ENCODE measurements at regions not wholly inside any gene's neighbourhood (a gene's known extent, or its start where the extent isn't known, plus 50 kb on each side); places are given as distances from the start of the nearest gene placed in this dataset.

DNA sequence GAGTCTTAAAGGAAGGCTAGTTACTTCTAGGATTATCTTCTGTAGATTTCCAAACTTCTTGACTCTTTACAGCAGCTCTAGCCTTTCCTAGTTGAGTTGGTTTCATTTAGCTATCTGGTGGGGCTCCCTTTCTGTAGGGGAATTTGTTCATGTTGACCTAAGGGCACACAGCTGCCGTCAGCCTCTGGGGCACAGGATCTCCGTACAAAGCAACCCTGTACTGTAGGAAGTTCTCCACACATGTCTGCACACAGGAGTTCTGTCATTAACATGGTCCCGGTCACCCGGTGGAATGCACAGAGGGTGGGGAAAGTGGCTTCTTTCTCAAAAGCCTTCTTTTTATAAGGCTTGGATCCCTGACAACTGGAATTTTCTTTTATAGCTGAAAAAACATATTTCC, 88.7 kb upstream of the TNIK start:
- H3K27ac Mint-ChIP-seq, result no peak overlapping the region

DNA sequence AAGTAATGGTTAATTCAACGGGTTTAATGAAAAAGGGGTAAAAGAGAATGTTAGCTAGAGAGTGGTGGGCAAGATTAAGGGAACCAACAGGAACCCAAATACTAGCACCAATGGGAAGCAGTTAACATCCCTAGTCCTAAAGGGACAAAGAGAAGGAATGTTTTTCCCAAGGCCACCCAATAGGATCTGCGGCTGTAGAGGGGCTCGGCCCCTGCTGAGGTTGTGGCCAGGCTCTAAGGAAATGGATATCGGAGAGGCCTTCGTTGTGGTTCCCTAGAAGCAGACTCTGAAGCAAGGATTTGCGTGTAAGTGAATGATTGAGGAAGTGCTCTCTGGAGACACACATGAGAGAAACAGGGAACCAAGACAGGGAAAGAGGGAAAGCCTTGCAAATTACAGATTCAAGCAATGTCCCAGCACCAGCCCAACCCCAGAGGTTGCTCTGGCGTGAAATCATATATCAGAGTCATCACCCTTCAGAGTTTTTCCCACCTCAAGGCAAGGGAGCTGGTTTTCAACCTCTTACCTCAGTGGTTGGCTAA, 83.6 kb upstream of the TNIK start:
- DNase-seq (no peak), ATAC-seq (ENCODE audit: low read depth in 2 of 2) (no peak)
- Mint-ChIP-seq H3K4me3 (no peak overlapping the region), H3K36me3 (no peaks in the 10 kb centered on the region), H3K4me1 (no peaks in the 10 kb centered on the region), H3K27ac (no peak overlapping the region), H3K9me3 (no peaks in the 10 kb centered on the region), H3K27me3 (peaks cover 0 to 5% (median 0%) of the 10 kb centered on the region in 3 donors)

More for the DNA sequence above, 88.7 kb upstream of the TNIK start:
- DNase-seq (no peak), ATAC-seq (ENCODE audit: low read depth in 2 of 2) (no peak)
- H3K9me3 Mint-ChIP-seq, result no peaks in the 10 kb centered on the region
- no peak overlapping the region for H3K4me3 Mint-ChIP-seq
- H3K27me3 Mint-ChIP-seq, result peaks cover 0 to 5% (median 0%) of the 10 kb centered on the region in 3 donors
- no peaks in the 10 kb centered on the region for H3K4me1 Mint-ChIP-seq
- H3K36me3 Mint-ChIP-seq, result no peaks in the 10 kb centered on the region

DNA sequence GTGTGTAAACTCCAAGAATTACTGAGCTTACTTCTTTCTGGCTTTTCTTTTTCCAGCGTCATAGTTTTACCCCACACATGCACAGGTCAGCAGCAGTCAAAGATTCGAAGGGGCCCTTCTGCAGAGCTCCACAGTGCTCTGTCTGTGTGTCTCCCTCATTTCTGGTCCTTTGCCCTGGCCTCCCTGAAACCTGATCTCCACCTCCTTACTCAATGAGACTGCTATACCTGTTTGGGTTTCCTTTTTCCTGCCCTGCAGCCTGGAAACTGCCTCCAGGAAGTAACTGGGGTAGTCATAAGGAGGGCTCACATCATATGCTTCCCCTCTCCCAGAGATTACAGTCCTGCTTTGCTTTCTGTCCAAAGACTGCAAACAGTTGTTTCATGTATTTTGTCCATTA, 82.8 kb upstream of the TNIK start:
- no peaks in the 10 kb centered on the region for H3K4me1 Mint-ChIP-seq
- H3K9me3 Mint-ChIP-seq, result no peaks in the 10 kb centered on the region
- H3K36me3 Mint-ChIP-seq, result no peaks in the 10 kb centered on the region
- DNase-seq, result no peak
- peaks cover 0 to 5% (median 0%) of the 10 kb centered on the region in 3 donors for H3K27me3 Mint-ChIP-seq
- H3K4me3 Mint-ChIP-seq, result no peak overlapping the region
- no peak overlapping the region for H3K27ac Mint-ChIP-seq
- no peak for ATAC-seq (ENCODE audit: low read depth in 2 of 2)

DNA sequence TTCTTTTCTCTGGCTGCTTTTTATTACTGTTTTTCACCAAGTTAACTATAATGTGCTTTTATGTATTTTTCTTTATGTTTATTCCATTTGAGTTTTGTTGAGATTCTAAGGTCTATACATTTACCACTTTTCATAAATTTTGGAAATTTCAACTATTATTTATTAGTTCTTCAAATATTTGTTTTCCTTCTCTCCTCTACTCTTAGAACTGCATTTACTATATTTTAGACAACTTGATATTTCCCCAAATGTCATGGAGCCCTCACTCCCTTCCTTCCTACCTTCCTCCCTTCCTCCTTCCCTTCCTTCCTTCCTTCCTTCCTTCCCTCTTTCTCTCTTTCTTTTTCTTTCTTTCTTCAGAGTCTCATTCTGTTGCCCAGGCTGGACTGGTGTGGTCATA, 81.4 kb upstream of the TNIK start:
- Mint-ChIP-seq H3K9me3 (no peaks in the 10 kb centered on the region), H3K4me1 (no peaks in the 10 kb centered on the region), H3K4me3 (no peak overlapping the region), H3K36me3 (no peaks in the 10 kb centered on the region), H3K27me3 (peaks cover 0 to 5% (median 0%) of the 10 kb centered on the region in 3 donors), H3K27ac (no peak overlapping the region)
- DNase-seq (no peak), ATAC-seq (ENCODE audit: low read depth in 2 of 2) (no peak)

DNA sequence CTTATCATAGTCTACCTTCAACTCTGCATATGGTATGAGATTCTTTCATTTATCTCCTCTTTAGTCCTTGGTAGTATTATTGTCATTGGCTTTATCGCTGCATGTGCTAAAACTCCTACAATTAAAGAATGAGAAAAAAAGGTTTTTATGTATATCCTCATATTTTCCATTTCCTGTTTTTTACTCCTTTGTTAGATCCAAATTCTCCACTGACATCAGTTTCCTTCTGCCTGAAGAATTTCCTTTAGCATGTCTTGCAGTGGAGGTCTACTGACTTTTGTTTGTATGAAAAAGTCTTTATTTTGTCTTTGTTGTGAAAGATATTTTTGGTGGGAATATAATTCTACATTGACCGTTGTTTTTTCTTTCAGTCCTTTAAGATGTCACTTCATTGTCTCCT, 81.0 kb upstream of the TNIK start:
- no peak overlapping the region for H3K4me3 Mint-ChIP-seq
- no peaks in the 10 kb centered on the region for H3K36me3 Mint-ChIP-seq
- peaks cover 0 to 5% (median 0%) of the 10 kb centered on the region in 3 donors for H3K27me3 Mint-ChIP-seq
- no peak for DNase-seq
- no peaks in the 10 kb centered on the region for H3K9me3 Mint-ChIP-seq
- no peak overlapping the region for H3K27ac Mint-ChIP-seq
- ATAC-seq (ENCODE audit: low read depth in 2 of 2), result no peak
- no peaks in the 10 kb centered on the region for H3K4me1 Mint-ChIP-seq

DNA sequence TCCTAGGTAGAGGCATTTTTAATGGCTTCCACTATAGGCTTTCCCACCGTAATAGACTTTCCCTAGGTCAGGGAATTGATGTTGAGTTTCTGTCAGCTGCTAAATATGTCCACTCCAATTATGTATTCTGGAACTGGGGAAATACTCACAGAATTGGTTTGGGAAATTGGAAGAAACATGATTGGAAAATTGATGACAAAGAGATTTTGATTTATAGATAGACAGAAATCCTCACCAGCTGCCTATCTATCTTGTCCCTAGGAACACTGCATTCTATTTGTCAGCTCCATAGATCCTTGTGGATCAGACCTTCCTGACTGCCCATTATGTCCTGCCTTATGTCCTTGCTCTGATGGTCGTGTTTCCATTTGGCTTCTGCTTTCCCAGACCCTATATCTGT, 75.6 kb upstream of the TNIK start:
- H3K4me1 Mint-ChIP-seq, result no peaks in the 10 kb centered on the region
- H3K27ac Mint-ChIP-seq, result no peak overlapping the region
- ATAC-seq (ENCODE audit: low read depth in 2 of 2) (no peak), DNase-seq (no peak)
- H3K27me3 Mint-ChIP-seq, result no peaks in the 10 kb centered on the region
- H3K36me3 Mint-ChIP-seq, result no peaks in the 10 kb centered on the region
- H3K9me3 Mint-ChIP-seq, result peaks cover 0 to 4% (median 0%) of the 10 kb centered on the region in 7 donors
- H3K4me3 Mint-ChIP-seq, result no peak overlapping the region

DNA sequence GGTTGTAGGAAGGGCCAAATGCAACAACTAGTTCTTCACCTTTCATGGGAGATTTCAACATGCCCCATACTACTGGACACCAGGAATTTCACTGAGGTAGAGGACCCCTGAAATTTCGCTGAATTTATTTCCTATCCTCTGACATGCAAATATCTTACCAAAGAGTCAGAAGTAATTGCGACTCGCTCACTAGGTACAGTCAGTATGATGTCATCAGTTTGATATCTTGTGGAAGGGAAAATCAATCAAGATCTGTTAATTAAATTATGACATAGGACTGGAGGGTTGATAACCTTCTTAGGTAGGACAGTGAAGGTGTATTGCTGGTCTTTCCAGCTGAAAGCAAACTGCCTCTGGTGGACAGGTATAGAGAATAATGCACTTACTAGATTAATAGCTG, 74.9 kb upstream of the TNIK start:
- no peaks in the 10 kb centered on the region for H3K36me3 Mint-ChIP-seq
- no peak for ATAC-seq (ENCODE audit: low read depth in 2 of 2)
- H3K4me1 Mint-ChIP-seq, result no peaks in the 10 kb centered on the region
- no peaks in the 10 kb centered on the region for H3K27me3 Mint-ChIP-seq
- peaks cover 0 to 4% (median 0%) of the 10 kb centered on the region in 7 donors for H3K9me3 Mint-ChIP-seq
- H3K4me3 Mint-ChIP-seq, result no peak overlapping the region
- no peak for DNase-seq
- no peak overlapping the region for H3K27ac Mint-ChIP-seq

DNA sequence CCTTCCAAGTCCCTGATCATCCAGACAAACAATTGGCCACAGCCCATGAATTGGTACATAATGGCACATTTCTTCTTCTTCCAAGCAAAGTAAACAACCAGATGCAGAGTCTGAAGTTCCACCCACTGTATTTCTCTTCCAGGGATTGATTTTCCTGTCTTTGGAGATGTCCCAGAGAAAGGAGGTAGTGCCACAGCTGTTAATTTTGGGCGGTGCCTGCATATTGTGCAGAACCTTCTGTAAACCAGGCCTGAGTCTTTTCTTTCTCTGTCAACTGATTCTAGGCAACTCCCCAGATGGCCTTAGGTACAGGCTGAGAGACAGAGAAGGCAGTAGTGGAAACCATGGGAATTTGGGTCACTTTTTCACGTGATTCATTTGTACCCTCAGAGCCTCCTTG, 73.5 kb upstream of the TNIK start:
- DNase-seq, result no peak
- Mint-ChIP-seq H3K27me3 (no peaks in the 10 kb centered on the region), H3K9me3 (peaks cover 0 to 4% (median 0%) of the 10 kb centered on the region in 7 donors), H3K27ac (no peak overlapping the region), H3K36me3 (no peaks in the 10 kb centered on the region), H3K4me1 (no peaks in the 10 kb centered on the region), H3K4me3 (no peak overlapping the region)
- ATAC-seq (ENCODE audit: low read depth in 2 of 2), result no peak

DNA sequence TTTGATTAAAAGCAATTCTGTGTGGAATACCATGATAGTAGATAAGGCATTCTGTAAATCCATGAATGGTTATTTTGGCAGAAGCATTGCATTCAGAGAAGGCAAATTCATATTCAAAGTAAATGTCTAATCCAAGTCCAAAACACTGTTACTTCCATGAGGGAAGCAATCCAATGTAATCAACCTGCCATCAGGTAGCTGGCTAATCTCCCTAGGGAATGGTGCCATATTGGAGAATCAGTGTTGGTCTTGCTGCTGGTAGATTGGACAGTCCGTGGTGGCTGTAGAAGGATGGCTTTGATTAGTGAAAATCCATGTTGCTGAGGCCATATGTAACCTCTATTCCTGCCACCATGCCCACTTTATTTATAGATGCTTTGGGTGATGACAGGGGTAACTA, 72.1 kb upstream of the TNIK start:
- no peaks in the 10 kb centered on the region for H3K27me3 Mint-ChIP-seq
- H3K4me3 Mint-ChIP-seq, result no peak overlapping the region
- no peaks in the 10 kb centered on the region for H3K36me3 Mint-ChIP-seq
- H3K27ac Mint-ChIP-seq, result no peak overlapping the region
- H3K9me3 Mint-ChIP-seq, result peaks cover 0 to 4% (median 0%) of the 10 kb centered on the region in 7 donors
- ATAC-seq (ENCODE audit: low read depth in 2 of 2) (no peak), DNase-seq (no peak)
- no peaks in the 10 kb centered on the region for H3K4me1 Mint-ChIP-seq

DNA sequence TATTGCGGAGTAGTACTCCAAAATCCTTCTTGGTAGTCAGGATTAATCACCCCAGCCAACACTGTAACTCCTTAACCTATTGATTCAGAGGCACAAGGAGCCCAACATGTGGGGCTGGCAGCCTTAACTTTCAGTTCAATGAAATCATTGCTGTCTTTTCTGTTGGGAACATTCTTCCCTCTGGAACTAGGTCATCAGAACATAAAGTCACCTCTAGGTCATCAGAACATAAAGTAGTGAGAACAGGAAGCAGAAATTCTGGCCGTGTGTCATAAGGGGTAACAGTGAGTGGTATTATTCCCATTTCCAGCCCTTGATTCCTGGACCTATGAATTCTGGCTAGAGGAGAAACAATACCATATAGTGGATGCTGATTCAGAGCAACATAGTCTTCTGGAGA, 71.5 kb upstream of the TNIK start:
- H3K4me3 Mint-ChIP-seq, result no peak overlapping the region
- H3K36me3 Mint-ChIP-seq, result no peaks in the 10 kb centered on the region
- H3K9me3 Mint-ChIP-seq, result peaks cover 0 to 4% (median 0%) of the 10 kb centered on the region in 7 donors
- H3K4me1 Mint-ChIP-seq, result no peaks in the 10 kb centered on the region
- ATAC-seq (ENCODE audit: low read depth in 2 of 2) (no peak), DNase-seq (no peak)
- H3K27ac Mint-ChIP-seq, result no peak overlapping the region
- peaks cover 0 to 4% (median 0%) of the 10 kb centered on the region in 3 donors for H3K27me3 Mint-ChIP-seq

DNA sequence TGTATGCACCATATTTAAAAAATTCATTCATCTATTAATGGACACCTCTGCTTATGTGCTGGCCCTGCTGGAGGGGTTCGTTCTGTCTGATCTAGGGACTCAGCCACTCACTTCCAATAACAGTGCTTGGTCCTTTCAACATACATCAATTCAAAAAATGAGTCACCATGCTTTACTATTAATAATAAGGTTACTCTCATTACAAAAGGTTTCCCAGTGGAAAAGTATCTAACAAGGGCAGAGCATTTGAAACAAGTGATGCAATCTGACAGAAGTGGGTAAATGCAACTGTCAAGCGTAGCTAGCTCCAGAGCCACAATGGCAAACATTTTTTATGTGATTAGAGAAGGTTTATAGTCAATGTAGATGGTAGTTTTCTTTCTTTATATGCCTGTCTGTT, 67.9 kb upstream of the TNIK start:
- Mint-ChIP-seq H3K9me3 (peaks cover 0 to 1% (median 0%) of the 10 kb centered on the region in 7 donors), H3K4me3 (no peak overlapping the region), H3K27me3 (peaks cover 0 to 4% (median 0%) of the 10 kb centered on the region in 3 donors), H3K36me3 (no peaks in the 10 kb centered on the region), H3K4me1 (no peaks in the 10 kb centered on the region), H3K27ac (no peak overlapping the region)
- no peak for DNase-seq
- no peak for ATAC-seq (ENCODE audit: low read depth in 2 of 2)

DNA sequence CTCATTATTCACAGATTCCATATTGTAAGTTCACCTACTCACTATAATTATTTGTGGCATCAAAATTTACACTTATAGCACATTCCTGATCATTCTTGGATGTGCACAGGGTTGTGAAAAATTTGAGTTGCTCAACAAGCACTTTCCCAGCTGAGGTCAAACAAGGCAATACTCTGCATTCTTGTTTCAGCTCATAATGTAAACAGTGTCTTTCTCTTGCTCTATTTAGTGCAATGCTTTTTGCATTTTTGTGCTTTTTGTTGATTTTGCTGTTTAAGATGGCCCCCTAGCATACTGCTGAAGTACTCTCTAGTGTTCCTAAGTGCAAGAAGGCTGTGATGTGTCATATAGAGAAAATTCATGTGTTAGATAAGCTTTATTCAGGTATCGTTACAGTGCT, 66.7 kb upstream of the TNIK start:
- H3K4me3 Mint-ChIP-seq, result no peak overlapping the region
- DNase-seq (no peak), ATAC-seq (ENCODE audit: low read depth in 2 of 2) (no peak)
- no peaks in the 10 kb centered on the region for H3K4me1 Mint-ChIP-seq
- H3K27me3 Mint-ChIP-seq, result peaks cover 0 to 6% (median 4%) of the 10 kb centered on the region in 3 donors
- no peak overlapping the region for H3K27ac Mint-ChIP-seq
- H3K9me3 Mint-ChIP-seq, result peaks cover 0 to 1% (median 0%) of the 10 kb centered on the region in 7 donors
- H3K36me3 Mint-ChIP-seq, result no peaks in the 10 kb centered on the region

DNA sequence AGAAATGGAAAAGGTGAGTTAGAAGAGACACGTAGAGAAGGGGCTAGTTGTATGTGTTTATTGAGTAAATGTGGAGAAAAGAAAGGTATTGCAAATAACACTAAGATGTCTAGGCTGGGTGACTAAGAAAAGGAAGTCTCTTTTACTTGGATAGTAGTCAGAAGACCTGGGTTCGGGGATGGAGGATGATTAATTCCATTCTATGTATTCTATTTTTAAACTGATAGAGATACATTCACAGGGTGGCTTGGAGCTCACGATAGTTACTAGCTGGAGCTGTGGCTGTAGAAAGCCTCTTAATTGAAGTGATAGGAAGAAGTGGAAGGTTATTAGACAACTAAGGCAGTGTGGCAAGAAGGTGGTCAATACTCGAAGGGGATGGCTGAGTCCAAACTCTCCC, 65.9 kb upstream of the TNIK start:
- peaks cover 0 to 6% (median 4%) of the 10 kb centered on the region in 3 donors for H3K27me3 Mint-ChIP-seq
- no peak overlapping the region for H3K27ac Mint-ChIP-seq
- peaks cover 0 to 1% (median 0%) of the 10 kb centered on the region in 7 donors for H3K9me3 Mint-ChIP-seq

DNA sequence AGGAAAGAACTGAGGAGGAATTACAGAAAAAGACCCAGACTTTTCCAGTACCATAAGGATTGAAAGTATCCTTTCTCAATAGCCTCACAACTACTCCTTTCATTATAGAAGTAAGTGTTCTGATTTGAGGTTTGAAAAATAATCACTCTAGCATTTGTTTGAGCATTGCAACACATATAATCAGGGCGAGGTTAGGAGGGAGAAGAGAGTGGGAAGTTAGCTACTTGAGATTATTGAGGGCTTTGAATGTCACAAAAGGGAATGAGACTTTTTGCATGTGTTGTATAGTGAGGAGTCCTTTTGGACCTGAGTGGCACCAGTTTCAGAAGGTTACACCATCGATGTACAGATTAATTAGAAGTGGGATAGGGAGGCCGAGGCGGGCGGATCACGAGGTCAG, 65.2 kb upstream of the TNIK start:
- no peak for DNase-seq
- H3K4me3 Mint-ChIP-seq, result no peak overlapping the region
- no peak for ATAC-seq (ENCODE audit: low read depth in 2 of 2)
- no peaks in the 10 kb centered on the region for H3K4me1 Mint-ChIP-seq
- H3K9me3 Mint-ChIP-seq, result no peaks in the 10 kb centered on the region
- no peak overlapping the region for H3K27ac Mint-ChIP-seq
- no peaks in the 10 kb centered on the region for H3K36me3 Mint-ChIP-seq
- H3K27me3 Mint-ChIP-seq, result peaks cover 0 to 6% (median 4%) of the 10 kb centered on the region in 3 donors

More for the DNA sequence above, 65.9 kb upstream of the TNIK start:
- DNase-seq (no peak), ATAC-seq (ENCODE audit: low read depth in 2 of 2) (no peak)
- H3K36me3 Mint-ChIP-seq, result no peaks in the 10 kb centered on the region
- H3K4me1 Mint-ChIP-seq, result no peaks in the 10 kb centered on the region
- no peak overlapping the region for H3K4me3 Mint-ChIP-seq

DNA sequence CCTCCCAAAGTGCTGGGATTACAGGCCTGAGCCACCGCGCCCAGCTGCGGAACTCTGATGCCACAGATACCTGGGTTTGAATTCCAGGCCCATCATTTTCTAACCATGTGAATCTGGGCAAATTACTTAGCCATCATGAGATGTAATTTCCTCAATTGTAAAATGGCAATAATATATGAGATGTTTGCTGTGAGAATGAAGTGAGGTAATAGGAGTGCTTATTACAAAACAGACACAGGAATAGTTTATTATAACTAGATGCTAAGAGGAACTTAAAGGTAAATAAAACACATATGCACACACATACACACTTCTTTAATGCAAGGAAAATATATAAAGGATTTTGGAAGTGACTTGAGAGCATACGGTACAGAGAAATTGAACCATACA, 64.7 kb upstream of the TNIK start:
- ATAC-seq (ENCODE audit: low read depth in 2 of 2) (no peak), DNase-seq (no peak)
- no peaks in the 10 kb centered on the region for H3K4me1 Mint-ChIP-seq
- peak overlapping the region in 1 of 6 donors; percentile 3 for H3K27ac Mint-ChIP-seq
- no peaks in the 10 kb centered on the region for H3K36me3 Mint-ChIP-seq
- H3K27me3 Mint-ChIP-seq, result peaks cover 0 to 6% (median 4%) of the 10 kb centered on the region in 3 donors
- H3K4me3 Mint-ChIP-seq, result no peak overlapping the region
- no peaks in the 10 kb centered on the region for H3K9me3 Mint-ChIP-seq

All from naive B cell (primary cell).